Neural cell (in vitro differentiated cells): ENCODE measurements at regions not wholly inside any gene's neighbourhood (a gene's known extent, or its start where the extent isn't known, plus 50 kb on each side); places are given as distances from the start of the nearest gene placed in this dataset.
A peak's percentile ranks its signal among the peaks of the same experiment; 100 is the strongest.

Source experiments
- H2AFZ ChIP-seq: fragments of 200-600, 300-800 bp; sonication (generic), shearing (Covaris generic); 2 replicates; pipeline ENCODE4 v1.6.0; 2014; ENCODE audit warnings: low read depth, mild to moderate bottlenecking, antibody characterized with exemption, low read length, moderate library complexity
- H3F3A ChIP-seq: fragments of 200-600 bp; shearing (Covaris generic); 2 replicates; pipeline ENCODE4 v1.6.1; 2016; ENCODE audit warnings: mild to moderate bottlenecking, moderate library complexity, mixed read lengths, antibody characterized with exemption, low read length; ENCODE audit not compliant: insufficient read depth, poor library complexity, severe bottlenecking
- H3K27ac ChIP-seq: fragments of 200-600, 300-800 bp; sonication (generic), shearing (Covaris generic); 2 replicates; pipeline ENCODE4 v1.5.1; 2014; ENCODE audit warnings: mild to moderate bottlenecking, low read length, moderate library complexity
- H3K27me3 ChIP-seq: fragments of 300-800, 200-600 bp; sonication (generic), shearing (Covaris generic); 2 replicates; pipeline ENCODE4 v1.6.0; 2014; ENCODE audit warnings: mild to moderate bottlenecking, low read depth, low read length, moderate library complexity; ENCODE audit not compliant: insufficient read depth
- H3K36me3 ChIP-seq: fragments of 300-800, 200-600 bp; sonication (generic), shearing (Covaris generic); 2 replicates; pipeline ENCODE4 v1.5.1; 2014; ENCODE audit warnings: mild to moderate bottlenecking, antibody characterized with exemption, low read length, moderate library complexity; ENCODE audit not compliant: insufficient read depth
- H3K4me2 ChIP-seq: fragments of 300-800, 200-600 bp; sonication (generic), shearing (Covaris generic); 2 replicates; pipeline ENCODE4 v1.6.0; 2014; ENCODE audit warnings: mild to moderate bottlenecking, low read length
- H3K4me3 ChIP-seq: fragments of 300-800, 200-600 bp; sonication (generic), shearing (Covaris generic); 2 replicates; pipeline ENCODE4 v1.5.1; 2014; ENCODE audit warnings: mild to moderate bottlenecking, low read length, moderate library complexity
- H3K79me2 ChIP-seq: fragments of 200-600 bp; shearing (Covaris generic); replicated peaks from 2 replicates; pipeline ENCODE4 v1.6.0; 2014; ENCODE audit warnings: mild to moderate bottlenecking, low read length, moderate library complexity; ENCODE audit not compliant: insufficient read depth
- H3K9ac ChIP-seq: fragments of 300-800, 200-600 bp; sonication (generic), shearing (Covaris generic); 2 replicates; pipeline ENCODE4 v1.6.1; 2016; ENCODE audit warnings: mild to moderate bottlenecking, low read length, mixed read lengths
- H3K9me2 ChIP-seq: fragments of 200-600 bp; shearing (Covaris generic); 2 replicates; pipeline ENCODE4 v1.6.1; 2016; ENCODE audit warnings: mild to moderate bottlenecking, low read length, mixed read lengths; ENCODE audit not compliant: insufficient read depth
- H3K9me3 ChIP-seq: fragments of 200-600, 300-800 bp; sonication (generic), shearing (Covaris generic); 2 replicates; pipeline ENCODE4 v1.6.1; 2016; ENCODE audit warnings: mild to moderate bottlenecking, mixed run types, low read length, moderate library complexity, mixed read lengths
- H4K20me1 ChIP-seq: fragments of 200-600 bp; shearing (Covaris generic); 2 replicates; pipeline ENCODE4 v1.6.1; 2016; ENCODE audit warnings: mild to moderate bottlenecking, mixed run types; ENCODE audit not compliant: insufficient read depth
- CTCF ChIP-seq: fragments of 450-650 bp; IDR thresholded peaks from 2 replicates; pipeline ENCODE4 v1.5.1; 2014; ENCODE audit warnings: antibody characterized with exemption, mild to moderate bottlenecking, moderate library complexity; ENCODE audit not compliant: poor library complexity, severe bottlenecking
- EP300 ChIP-seq: fragments of 450-650 bp; conservative IDR thresholded peaks from 2 replicates; pipeline ENCODE4 v1.6.1; 2014; ENCODE audit warnings: antibody characterized with exemption, mild to moderate bottlenecking, moderate library complexity; ENCODE audit not compliant: poor library complexity, severe bottlenecking
- EZH2 ChIP-seq: fragments of 200-600, 300-800 bp; shearing (Covaris generic), sonication (generic); IDR thresholded peaks from 2 replicates; pipeline ENCODE4 v1.6.1; 2014; ENCODE audit warnings: antibody characterized with exemption, low read length, borderline replicate concordance, mild to moderate bottlenecking; ENCODE audit not compliant: insufficient read depth, poor library complexity, severe bottlenecking
- MXI1 ChIP-seq: fragments of 450-650 bp; conservative IDR thresholded peaks from 2 replicates; pipeline ENCODE4 v1.6.1; 2014; ENCODE audit warnings: antibody characterized with exemption, mild to moderate bottlenecking; ENCODE audit not compliant: poor library complexity, severe bottlenecking
- POLR2AphosphoS5 ChIP-seq: IDR thresholded peaks from 2 replicates; pipeline ENCODE4 v1.6.1; 2012
- RAD21 ChIP-seq: fragments of 450-650 bp; conservative IDR thresholded peaks from 2 replicates; pipeline ENCODE4 v1.6.1; 2014; ENCODE audit warnings: antibody characterized with exemption, mild to moderate bottlenecking, moderate library complexity
- REST ChIP-seq: IDR thresholded peaks from 2 replicates; pipeline ENCODE4 v1.6.1; 2012; ENCODE audit warnings: borderline replicate concordance
- SMC3 ChIP-seq: fragments of 450-650 bp; conservative IDR thresholded peaks from 2 replicates; pipeline ENCODE4 v1.6.1; 2014; ENCODE audit warnings: antibody characterized with exemption, mild to moderate bottlenecking, moderate library complexity; ENCODE audit not compliant: poor library complexity
- TAF1 ChIP-seq: IDR thresholded peaks from 2 replicates; pipeline ENCODE4 v1.6.1; 2012; ENCODE audit warnings: low read depth

- TF ChIP-seq SMC3 (no peak), REST (no peak), RAD21 (no peak), EP300 (no peak), MXI1 (no peak), TAF1 (no peak), CTCF (no peak), EZH2 (no peak), POLR2AphosphoS5 (no peak)
- peak overlapping the region; percentile 26 for H3K27ac ChIP-seq
- no peaks in the 10 kb centered on the region for H3K9me3 ChIP-seq
- no peaks in the 10 kb centered on the region for H3K79me2 ChIP-seq
- no peak overlapping the region for H3K4me3 ChIP-seq
- no peaks in the 10 kb centered on the region for H3K36me3 ChIP-seq
- no peaks in the 10 kb centered on the region for H3F3A ChIP-seq
- H3K4me2 ChIP-seq, result no peak overlapping the region
- no peak overlapping the region for H2AFZ ChIP-seq
- no peaks in the 10 kb centered on the region for H3K27me3 ChIP-seq
- H3K9me2 ChIP-seq, result no peaks in the 10 kb centered on the region
- H3K9ac ChIP-seq, result no peak overlapping the region
- H4K20me1 ChIP-seq, result no peaks in the 10 kb centered on the region
Measured at GRCh38 chr2:226187616-226188015, 612.0 kb downstream of the IRS1 start.

GRCh38 chr2:226187156-226187555, 612.5 kb downstream of the IRS1 start:
- no peaks in the 10 kb centered on the region for H3K79me2 ChIP-seq
- H3K9ac ChIP-seq, result no peak overlapping the region
- TF ChIP-seq EP300, result peak; percentile 18
- no peak for TF ChIP-seq EZH2
- no peak for TF ChIP-seq POLR2AphosphoS5
- H3K27me3 ChIP-seq, result no peaks in the 10 kb centered on the region
- H3F3A ChIP-seq, result no peaks in the 10 kb centered on the region
- H3K27ac ChIP-seq, result peak overlapping the region; percentile 26
- no peaks in the 10 kb centered on the region for H4K20me1 ChIP-seq
- H2AFZ ChIP-seq, result no peak overlapping the region
- H3K4me2 ChIP-seq, result no peak overlapping the region
- no peaks in the 10 kb centered on the region for H3K9me2 ChIP-seq
- no peak overlapping the region for H3K4me3 ChIP-seq
- no peaks in the 10 kb centered on the region for H3K9me3 ChIP-seq
- H3K36me3 ChIP-seq, result no peaks in the 10 kb centered on the region

GRCh38 chr2:226185616-226186211, 613.9 kb downstream of the IRS1 start:
- Histone ChIP-seq H2AFZ (no peak overlapping the region), H4K20me1 (no peaks in the 10 kb centered on the region), H3K27me3 (no peaks in the 10 kb centered on the region), H3K4me3 (no peak overlapping the region), H3K9ac (no peak overlapping the region), H3K27ac (no peak overlapping the region), H3K4me2 (no peak overlapping the region), H3K9me3 (no peaks in the 10 kb centered on the region), H3K9me2 (no peaks in the 10 kb centered on the region), H3K79me2 (no peaks in the 10 kb centered on the region), H3F3A (no peaks in the 10 kb centered on the region), H3K36me3 (no peaks in the 10 kb centered on the region)
- TF ChIP-seq REST (no peak), EP300 (no peak)
